HG03135 (cell line): ENCODE measurements at regions not wholly inside any gene's neighbourhood (a gene's known extent, or its start where the extent isn't known, plus 50 kb on each side); places are given as distances from the start of the nearest gene placed in this dataset.

Experiments used
- ATAC-seq: cut with Tn5 transposase; IDR thresholded peaks from one replicate; pipeline ENCODE4 v1.9.1; 2021; ENCODE audit warnings: mild to moderate bottlenecking, moderate library complexity; ENCODE audit not compliant: unreplicated experiment

- no peak for ATAC-seq
These were observed 563.0 kb downstream of the BRD1 start for GRCh38 chr22:49264696-49265095.

GRCh38 chr22:49263101-49263500 is 564.6 kb downstream of the BRD1 start:
- ATAC-seq: no peak

- no peak for ATAC-seq
These were observed 565.5 kb downstream of the BRD1 start for GRCh38 chr22:49262167-49262566.

- no peak for ATAC-seq
These were observed 566.1 kb downstream of the BRD1 start for GRCh38 chr22:49261616-49262015.

GRCh38 chr22:49260681-49261580 is 566.7 kb downstream of the BRD1 start:
- no peak for ATAC-seq

GRCh38 chr22:49259839-49260615 is 567.6 kb downstream of the BRD1 start:
- ATAC-seq: no peak

GRCh38 chr22:49258107-49259010 is 569.3 kb downstream of the BRD1 start:
- ATAC-seq: no peak

GRCh38 chr22:49257551-49257961 is 570.1 kb downstream of the BRD1 start:
- ATAC-seq: no peak

- no peak for ATAC-seq
These were observed 571.8 kb downstream of the BRD1 start for GRCh38 chr22:49255741-49256318.

- no peak for ATAC-seq
These were observed 572.5 kb downstream of the BRD1 start for GRCh38 chr22:49255154-49255553.

- ATAC-seq: no peak
These were observed 574.0 kb downstream of the BRD1 start for GRCh38 chr22:49253656-49254055.

- ATAC-seq: no peak
These were observed 576.3 kb downstream of the BRD1 start for GRCh38 chr22:49251371-49251770.

GRCh38 chr22:49247194-49247924 is 580.3 kb downstream of the BRD1 start:
- no peak for ATAC-seq

GRCh38 chr22:49244466-49245420 is 582.9 kb downstream of the BRD1 start:
- no peak for ATAC-seq

- no peak for ATAC-seq
These were observed 583.7 kb downstream of the BRD1 start for GRCh38 chr22:49243965-49244364.

GRCh38 chr22:49243335-49243734 is 584.3 kb downstream of the BRD1 start:
- no peak for ATAC-seq

- no peak for ATAC-seq
These were observed 585.2 kb downstream of the BRD1 start for GRCh38 chr22:49242480-49242879.

GRCh38 chr22:49241174-49241851 is 586.4 kb downstream of the BRD1 start:
- ATAC-seq: no peak
